ENCODE measurements at regions not wholly inside any gene's neighbourhood (a gene's known extent, or its start where the extent isn't known, plus 50 kb on each side); places are given as distances from the start of the nearest gene placed in this dataset.

DNA sequence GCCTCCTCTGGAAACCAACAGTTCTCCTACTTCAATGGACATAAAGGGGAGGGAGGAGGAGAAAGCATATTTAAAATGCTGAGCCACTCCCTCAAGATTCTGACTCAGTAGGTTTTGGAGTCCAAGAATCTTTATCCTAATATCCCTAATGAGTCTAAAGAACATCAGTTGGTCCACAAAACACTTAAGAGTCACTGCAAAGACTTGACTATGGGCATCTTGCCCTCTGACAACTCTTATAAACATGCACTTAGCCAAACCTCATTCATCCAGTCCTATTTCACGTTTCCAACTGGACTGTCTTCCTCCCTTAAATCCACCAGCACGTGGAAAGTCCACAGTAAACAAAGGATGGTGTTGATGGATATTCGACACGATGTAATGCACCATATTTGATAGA lies 172.5 kb downstream of the FAM114A2 start:
- TF ChIP-seq POLR2AphosphoS5 (IDR thresholded peaks at IDR 0.05; ENCODE audit: low read depth, low read length) (no peak), POLR2A (IDR thresholded peaks at IDR 0.05; ENCODE audit: low read depth, low read length) (no peak)

Data from GM12891 (cell line).